ENCODE measurements at regions not wholly inside any gene's neighbourhood (a gene's known extent, or its start where the extent isn't known, plus 50 kb on each side); places are given as distances from the start of the nearest gene placed in this dataset.

- no peak for FAIRE-seq
These were observed 2341.6 kb downstream of the PCDH7 start for GRCh38 chr4:33061727-33062126.

GRCh38 chr4:33062155-33062806 lies 2342.1 kb downstream of the PCDH7 start:
- FAIRE-seq: no peak

- no peak for FAIRE-seq
These were observed 2343.1 kb downstream of the PCDH7 start for GRCh38 chr4:33063241-33063640.

GRCh38 chr4:33064238-33064637 lies 2344.1 kb downstream of the PCDH7 start:
- FAIRE-seq: no peak

GRCh38 chr4:33065749-33066148 lies 2345.6 kb downstream of the PCDH7 start:
- no peak for FAIRE-seq

GRCh38 chr4:33067221-33067620 lies 2347.1 kb downstream of the PCDH7 start:
- FAIRE-seq: no peak

GRCh38 chr4:33068539-33068938 lies 2348.4 kb downstream of the PCDH7 start:
- FAIRE-seq: no peak

GRCh38 chr4:33071535-33071934 lies 2351.4 kb downstream of the PCDH7 start:
- no peak for FAIRE-seq

- no peak for FAIRE-seq
These were observed 2352.3 kb downstream of the PCDH7 start for GRCh38 chr4:33072298-33073089.

- no peak for FAIRE-seq
These were observed 2353.6 kb downstream of the PCDH7 start for GRCh38 chr4:33073811-33074210.

- no peak for FAIRE-seq
These were observed 2358.0 kb downstream of the PCDH7 start for GRCh38 chr4:33078145-33078544.

GRCh38 chr4:33080275-33080674 lies 2360.1 kb downstream of the PCDH7 start:
- FAIRE-seq: no peak

GRCh38 chr4:33085709-33086108 lies 2365.5 kb downstream of the PCDH7 start:
- FAIRE-seq: no peak

- FAIRE-seq: no peak
These were observed 2366.3 kb downstream of the PCDH7 start for GRCh38 chr4:33086331-33086925.

- FAIRE-seq: no peak
These were observed 2368.5 kb downstream of the PCDH7 start for GRCh38 chr4:33088713-33089112.

GRCh38 chr4:33090910-33091309 lies 2370.7 kb downstream of the PCDH7 start:
- no peak for FAIRE-seq

- FAIRE-seq: no peak
These were observed 2371.8 kb downstream of the PCDH7 start for GRCh38 chr4:33091961-33092360.

- no peak for FAIRE-seq
These were observed 2384.1 kb downstream of the PCDH7 start for GRCh38 chr4:33104273-33104672.

- FAIRE-seq: no peak
These were observed 2387.6 kb downstream of the PCDH7 start for GRCh38 chr4:33107814-33108213.

GRCh38 chr4:33111117-33111516 lies 2390.9 kb downstream of the PCDH7 start:
- no peak for FAIRE-seq

GRCh38 chr4:33116871-33117270 lies 2396.7 kb downstream of the PCDH7 start:
- FAIRE-seq: no peak

GRCh38 chr4:33126002-33126401 lies 2405.8 kb downstream of the PCDH7 start:
- no peak for FAIRE-seq

- peak; percentile 100 for FAIRE-seq
These were observed 2410.5 kb downstream of the PCDH7 start for GRCh38 chr4:33130662-33131061.

GRCh38 chr4:33133723-33134122 lies 2413.6 kb downstream of the PCDH7 start:
- no peak for FAIRE-seq
